ENCODE measurements at regions not wholly inside any gene's neighbourhood (a gene's known extent, or its start where the extent isn't known, plus 50 kb on each side); places are given as distances from the start of the nearest gene placed in this dataset.

DNA sequence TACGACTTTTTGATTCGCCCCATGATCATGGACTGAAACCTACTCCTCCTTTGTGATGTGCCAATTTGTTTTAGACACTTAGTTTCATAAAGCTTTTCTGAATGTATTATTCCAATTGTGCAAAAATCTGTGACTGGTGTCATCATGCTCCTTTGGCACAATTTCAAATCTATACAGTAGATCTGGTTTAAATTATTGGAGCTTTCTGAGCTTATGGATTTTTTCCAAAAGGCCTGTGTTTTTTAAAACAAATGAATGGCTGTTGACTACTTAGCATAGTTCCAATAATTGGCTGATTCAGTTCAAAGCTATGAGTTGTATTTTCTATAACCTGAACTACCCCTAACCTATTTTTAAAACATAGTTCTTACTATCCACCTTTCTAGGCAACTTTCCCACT is 282.7 kb downstream of the CNTN3 start (continued):
- TF ChIP-seq, protein P1, sequence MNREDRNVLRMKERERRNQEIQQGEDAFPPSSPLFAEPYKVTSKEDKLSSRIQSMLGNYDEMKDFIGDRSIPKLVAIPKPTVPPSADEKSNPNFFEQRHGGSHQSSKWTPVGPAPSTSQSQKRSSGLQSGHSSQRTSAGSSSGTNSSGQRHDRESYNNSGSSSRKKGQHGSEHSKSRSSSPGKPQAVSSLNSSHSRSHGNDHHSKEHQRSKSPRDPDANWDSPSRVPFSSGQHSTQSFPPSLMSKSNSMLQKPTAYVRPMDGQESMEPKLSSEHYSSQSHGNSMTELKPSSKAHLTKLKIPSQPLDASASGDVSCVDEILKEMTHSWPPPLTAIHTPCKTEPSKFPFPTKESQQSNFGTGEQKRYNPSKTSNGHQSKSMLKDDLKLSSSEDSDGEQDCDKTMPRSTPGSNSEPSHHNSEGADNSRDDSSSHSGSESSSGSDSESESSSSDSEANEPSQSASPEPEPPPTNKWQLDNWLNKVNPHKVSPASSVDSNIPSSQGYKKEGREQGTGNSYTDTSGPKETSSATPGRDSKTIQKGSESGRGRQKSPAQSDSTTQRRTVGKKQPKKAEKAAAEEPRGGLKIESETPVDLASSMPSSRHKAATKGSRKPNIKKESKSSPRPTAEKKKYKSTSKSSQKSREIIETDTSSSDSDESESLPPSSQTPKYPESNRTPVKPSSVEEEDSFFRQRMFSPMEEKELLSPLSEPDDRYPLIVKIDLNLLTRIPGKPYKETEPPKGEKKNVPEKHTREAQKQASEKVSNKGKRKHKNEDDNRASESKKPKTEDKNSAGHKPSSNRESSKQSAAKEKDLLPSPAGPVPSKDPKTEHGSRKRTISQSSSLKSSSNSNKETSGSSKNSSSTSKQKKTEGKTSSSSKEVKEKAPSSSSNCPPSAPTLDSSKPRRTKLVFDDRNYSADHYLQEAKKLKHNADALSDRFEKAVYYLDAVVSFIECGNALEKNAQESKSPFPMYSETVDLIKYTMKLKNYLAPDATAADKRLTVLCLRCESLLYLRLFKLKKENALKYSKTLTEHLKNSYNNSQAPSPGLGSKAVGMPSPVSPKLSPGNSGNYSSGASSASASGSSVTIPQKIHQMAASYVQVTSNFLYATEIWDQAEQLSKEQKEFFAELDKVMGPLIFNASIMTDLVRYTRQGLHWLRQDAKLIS (CRISPR knock-in tag; IDR thresholded peaks at IDR 0.05; ENCODE audit: borderline replicate concordance): no peak

- no peak for DNase-seq (ENCODE audit: low spot score)
- CTCF ChIA-PET: interaction anchor here (0.8 kb wide), 1 partner anchor 687 kb away, joined by 3 read pairs; no protein-coding TSS in a partner anchor
- H3K27me3 Mint-ChIP-seq (ENCODE audit: low read depth): no peaks in the 10 kb centered on the region
Measured at GRCh38 chr3:74329096-74329495, 285.4 kb downstream of the CNTN3 start.

GRCh38 chr3:74328435-74328834 is 286.0 kb downstream of the CNTN3 start:
- H3K27me3 Mint-ChIP-seq (ENCODE audit: low read depth): no peaks in the 10 kb centered on the region
- CTCF ChIA-PET: no interaction called here
- no peak overlapping the region for H3K27ac Mint-ChIP-seq
- no peak for ATAC-seq
- DNase-seq (ENCODE audit: low spot score): no peak
- H3K36me3 Mint-ChIP-seq: no peaks in the 10 kb centered on the region
- TF ChIP-seq CREB1 (CRISPR knock-in tag; IDR thresholded peaks at IDR 0.05) (no peak), CDX4 (CRISPR knock-in tag; IDR thresholded peaks at IDR 0.05; ENCODE audit: borderline replicate concordance) (no peak), USF1 (CRISPR knock-in tag; IDR thresholded peaks at IDR 0.05) (no peak)
- TF ChIP-seq, protein P2, sequence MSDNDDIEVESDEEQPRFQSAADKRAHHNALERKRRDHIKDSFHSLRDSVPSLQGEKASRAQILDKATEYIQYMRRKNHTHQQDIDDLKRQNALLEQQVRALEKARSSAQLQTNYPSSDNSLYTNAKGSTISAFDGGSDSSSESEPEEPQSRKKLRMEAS (CRISPR knock-in tag; IDR thresholded peaks at IDR 0.05): no peak
- H3K9me3 Mint-ChIP-seq: peaks cover 3% of the 10 kb centered on the region
- H3K4me3 Mint-ChIP-seq: no peak overlapping the region
- H3K4me1 Mint-ChIP-seq: no peaks in the 10 kb centered on the region
- POLR2A ChIA-PET: no interaction called here

More at GRCh38 chr3:74329096-74329495, 285.4 kb downstream of the CNTN3 start:
- no peak for TF ChIP-seq SP1 (CRISPR knock-in tag; conservative IDR thresholded peaks at IDR 0.05)
- TF ChIP-seq, protein P3, sequence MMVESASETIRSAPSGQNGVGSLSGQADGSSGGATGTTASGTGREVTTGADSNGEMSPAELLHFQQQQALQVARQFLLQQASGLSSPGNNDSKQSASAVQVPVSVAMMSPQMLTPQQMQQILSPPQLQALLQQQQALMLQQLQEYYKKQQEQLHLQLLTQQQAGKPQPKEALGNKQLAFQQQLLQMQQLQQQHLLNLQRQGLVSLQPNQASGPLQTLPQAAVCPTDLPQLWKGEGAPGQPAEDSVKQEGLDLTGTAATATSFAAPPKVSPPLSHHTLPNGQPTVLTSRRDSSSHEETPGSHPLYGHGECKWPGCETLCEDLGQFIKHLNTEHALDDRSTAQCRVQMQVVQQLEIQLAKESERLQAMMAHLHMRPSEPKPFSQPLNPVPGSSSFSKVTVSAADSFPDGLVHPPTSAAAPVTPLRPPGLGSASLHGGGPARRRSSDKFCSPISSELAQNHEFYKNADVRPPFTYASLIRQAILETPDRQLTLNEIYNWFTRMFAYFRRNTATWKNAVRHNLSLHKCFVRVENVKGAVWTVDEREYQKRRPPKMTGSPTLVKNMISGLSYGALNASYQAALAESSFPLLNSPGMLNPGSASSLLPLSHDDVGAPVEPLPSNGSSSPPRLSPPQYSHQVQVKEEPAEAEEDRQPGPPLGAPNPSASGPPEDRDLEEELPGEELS (CRISPR knock-in tag; IDR thresholded peaks at IDR 0.05): no peak
- TF ChIP-seq PRDM15 (CRISPR knock-in tag; IDR thresholded peaks at IDR 0.05): no peak
- no peak for TF ChIP-seq KAT7 (CRISPR knock-in tag; IDR thresholded peaks at IDR 0.05; ENCODE audit: borderline replicate concordance)
- H3K4me3 Mint-ChIP-seq: no peak overlapping the region
- no peak for ATAC-seq
- no peak overlapping the region for H3K27ac Mint-ChIP-seq
- H3K4me1 Mint-ChIP-seq: no peaks in the 10 kb centered on the region
- POLR2A ChIA-PET: no interaction called here
- H3K9me3 Mint-ChIP-seq: peaks cover 5% of the 10 kb centered on the region
- H3K36me3 Mint-ChIP-seq: no peaks in the 10 kb centered on the region
